ENCODE measurements at regions not wholly inside any gene's neighbourhood (a gene's known extent, or its start where the extent isn't known, plus 50 kb on each side); places are given as distances from the start of the nearest gene placed in this dataset.

DNA sequence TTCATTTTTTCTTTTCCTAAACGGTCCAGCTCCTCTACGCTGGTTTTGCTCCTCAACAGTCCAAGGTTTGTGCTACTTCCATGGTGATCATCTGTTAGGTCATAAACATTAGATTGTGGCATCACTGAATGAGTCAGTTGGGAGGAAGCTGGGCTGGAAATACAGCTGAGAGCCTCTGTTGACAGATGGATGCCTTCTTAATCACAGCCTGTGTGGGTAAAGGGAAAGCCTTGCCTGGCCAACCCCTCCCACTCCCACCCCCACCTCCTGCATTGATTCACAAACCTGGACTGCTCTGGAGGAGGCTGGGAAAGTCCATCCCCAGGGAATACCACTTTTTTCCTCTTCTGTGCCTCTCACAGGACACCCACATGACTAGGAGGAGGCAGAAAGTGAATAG is 180.6 kb upstream of the CCN2 start:
- no peaks in the 10 kb centered on the region for H3K9me2 ChIP-seq
- peaks cover 0 to 41% of the 10 kb centered on the region in 2 experiments; a peak in 3 of 4 replicates for H3K4me1 ChIP-seq (ENCODE audit: control insufficient read depth in 1 of 2, insufficient read depth in 2 of 2, low read depth in 1 of 2, low read length in 1 of 2)
- TF ChIP-seq JUND (IDR thresholded peaks at IDR 0.05), result peak; percentile 90
- TF ChIP-seq TEAD4 (IDR thresholded peaks at IDR 0.05; ENCODE audit: borderline replicate concordance, insufficient read depth), result peak; percentile 62; the same call in 1 of the 2 replicates
- TF ChIP-seq RCOR1 (IDR thresholded peaks at IDR 0.05; ENCODE audit: low read length), result no peak
- peak; percentile 91 for TF ChIP-seq FOSL2 (IDR thresholded peaks at IDR 0.05; ENCODE audit: borderline replicate concordance, low read depth)
- TF ChIP-seq USF1 (IDR thresholded peaks at IDR 0.05; ENCODE audit: borderline replicate concordance, low read depth), result no peak
- TF ChIP-seq NFIC (IDR thresholded peaks at IDR 0.05; ENCODE audit: borderline replicate concordance), result peak; percentile 65
- peak in 1 of 2 experiments; percentile 73; a peak in 1 of 4 replicates for TF ChIP-seq EP300 (IDR thresholded peaks at IDR 0.05; ENCODE audit: borderline replicate concordance in 1 of 2, low read depth in 1 of 2, low read length in 1 of 2)
- TF ChIP-seq, protein P1, sequence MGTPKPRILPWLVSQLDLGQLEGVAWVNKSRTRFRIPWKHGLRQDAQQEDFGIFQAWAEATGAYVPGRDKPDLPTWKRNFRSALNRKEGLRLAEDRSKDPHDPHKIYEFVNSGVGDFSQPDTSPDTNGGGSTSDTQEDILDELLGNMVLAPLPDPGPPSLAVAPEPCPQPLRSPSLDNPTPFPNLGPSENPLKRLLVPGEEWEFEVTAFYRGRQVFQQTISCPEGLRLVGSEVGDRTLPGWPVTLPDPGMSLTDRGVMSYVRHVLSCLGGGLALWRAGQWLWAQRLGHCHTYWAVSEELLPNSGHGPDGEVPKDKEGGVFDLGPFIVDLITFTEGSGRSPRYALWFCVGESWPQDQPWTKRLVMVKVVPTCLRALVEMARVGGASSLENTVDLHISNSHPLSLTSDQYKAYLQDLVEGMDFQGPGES (IDR thresholded peaks at IDR 0.05; ENCODE audit: low read depth, low read length), result no peak
- peak; percentile 86 for TF ChIP-seq TCF12 (IDR thresholded peaks at IDR 0.05)
- TF ChIP-seq MEF2A (IDR thresholded peaks at IDR 0.05; ENCODE audit: borderline replicate concordance, low read depth), result 0 out of 2 replicates have a peak, but pooled peaks have one; percentile 21
- no peak for TF ChIP-seq GATA2 (CRISPR knock-in tag; IDR thresholded peaks at IDR 0.05)
- TF ChIP-seq YY1 (IDR thresholded peaks at IDR 0.05; ENCODE audit: low read depth), result no peak
- peak; percentile 80; the same call in 1 of the 2 replicates for TF ChIP-seq SIN3A (IDR thresholded peaks at IDR 0.05; ENCODE audit: borderline replicate concordance, low read depth, low read length)
- TF ChIP-seq, protein P2, sequence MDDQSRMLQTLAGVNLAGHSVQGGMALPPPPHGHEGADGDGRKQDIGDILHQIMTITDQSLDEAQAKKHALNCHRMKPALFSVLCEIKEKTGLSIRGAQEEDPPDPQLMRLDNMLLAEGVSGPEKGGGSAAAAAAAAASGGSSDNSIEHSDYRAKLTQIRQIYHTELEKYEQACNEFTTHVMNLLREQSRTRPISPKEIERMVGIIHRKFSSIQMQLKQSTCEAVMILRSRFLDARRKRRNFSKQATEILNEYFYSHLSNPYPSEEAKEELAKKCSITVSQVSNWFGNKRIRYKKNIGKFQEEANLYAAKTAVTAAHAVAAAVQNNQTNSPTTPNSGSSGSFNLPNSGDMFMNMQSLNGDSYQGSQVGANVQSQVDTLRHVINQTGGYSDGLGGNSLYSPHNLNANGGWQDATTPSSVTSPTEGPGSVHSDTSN (IDR thresholded peaks at IDR 0.05), result peak; percentile 93
- peak; percentile 36; the same call in 1 of the 2 replicates for TF ChIP-seq RXRA (IDR thresholded peaks at IDR 0.05; ENCODE audit: borderline replicate concordance, low read depth)
- TF ChIP-seq ZBTB33 (IDR thresholded peaks at IDR 0.05; ENCODE audit: borderline replicate concordance, low read depth), result peak; percentile 21; the same call in 1 of the 2 replicates
- peak; percentile 65; the same call in 1 of the 2 replicates for TF ChIP-seq MAX (IDR thresholded peaks at IDR 0.05; ENCODE audit: low read depth)
- TF ChIP-seq, protein P3, sequence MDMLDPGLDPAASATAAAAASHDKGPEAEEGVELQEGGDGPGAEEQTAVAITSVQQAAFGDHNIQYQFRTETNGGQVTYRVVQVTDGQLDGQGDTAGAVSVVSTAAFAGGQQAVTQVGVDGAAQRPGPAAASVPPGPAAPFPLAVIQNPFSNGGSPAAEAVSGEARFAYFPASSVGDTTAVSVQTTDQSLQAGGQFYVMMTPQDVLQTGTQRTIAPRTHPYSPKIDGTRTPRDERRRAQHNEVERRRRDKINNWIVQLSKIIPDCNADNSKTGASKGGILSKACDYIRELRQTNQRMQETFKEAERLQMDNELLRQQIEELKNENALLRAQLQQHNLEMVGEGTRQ (IDR thresholded peaks at IDR 0.05; ENCODE audit: borderline replicate concordance, low read depth, low read length), result no peak
- TF ChIP-seq POLR2AphosphoS5 (IDR thresholded peaks at IDR 0.05; ENCODE audit: low read depth, low read length), result peak; percentile 60; the same call in 1 of the 2 replicates
- WGBS (ENCODE audit: low lambda C conversion rate), result 3% methylated on average over 2 of the region's 2 CpGs
- H3K4me2 ChIP-seq, result peak overlapping the region; percentile 56; the same call in 1 of the 2 replicates
- peak overlapping the region in 1 of 2 experiments; percentile 100; a peak in 3 of 4 replicates for H3K27ac ChIP-seq (ENCODE audit: low read depth in 2 of 2, low read length in 1 of 2)
- no peak for DNase-seq
- no peaks in the 10 kb centered on the region for H3K79me2 ChIP-seq (ENCODE audit: insufficient read depth)
- no peaks in the 10 kb centered on the region for H3K27me3 ChIP-seq (ENCODE audit: insufficient read depth)
- 0 out of 4 replicates have a peak overlapping the region, but pooled peaks of 1 of the 2 experiments have one; percentile 12 for H3K4me3 ChIP-seq (ENCODE audit: low read depth in 2 of 2, low read length in 1 of 2)
- H3F3A ChIP-seq (replicated peaks; ENCODE audit: insufficient read depth), result peaks cover 32% of the 10 kb centered on the region
- POLR2A ChIA-PET, result no interaction called here
- peak overlapping the region; percentile 86 for H3K9ac ChIP-seq
- no peaks in the 10 kb centered on the region for H4K20me1 ChIP-seq (ENCODE audit: insufficient read depth)
- no peaks in the 10 kb centered on the region for H3K9me3 ChIP-seq
- H3K36me3 ChIP-seq (replicated peaks in 1 of 2; ENCODE audit: control insufficient read depth in 1 of 2, insufficient read depth in 2 of 2, low read length in 1 of 2), result no peaks in the 10 kb centered on the region
- CTCF ChIA-PET, result no interaction called here
- H2AFZ ChIP-seq (ENCODE audit: low read depth), result 0 out of 2 replicates have a peak overlapping the region, but pooled peaks have one; percentile 49

Measured in SK-N-SH (cell line).